HuH-7 (cell line): ENCODE measurements at regions not wholly inside any gene's neighbourhood (a gene's known extent, or its start where the extent isn't known, plus 50 kb on each side); places are given as distances from the start of the nearest gene placed in this dataset.
"Not testable (repeated sequence)": the region's sequence is repeated elsewhere in the genome, so short reads cannot be mapped to it uniquely, and the experiment has no call there.

Source experiments
- DNase-seq: peaks from one replicate; pipeline ENCODE4 v3.0.0; 2011; ENCODE audit warnings: low spot score

DNA sequence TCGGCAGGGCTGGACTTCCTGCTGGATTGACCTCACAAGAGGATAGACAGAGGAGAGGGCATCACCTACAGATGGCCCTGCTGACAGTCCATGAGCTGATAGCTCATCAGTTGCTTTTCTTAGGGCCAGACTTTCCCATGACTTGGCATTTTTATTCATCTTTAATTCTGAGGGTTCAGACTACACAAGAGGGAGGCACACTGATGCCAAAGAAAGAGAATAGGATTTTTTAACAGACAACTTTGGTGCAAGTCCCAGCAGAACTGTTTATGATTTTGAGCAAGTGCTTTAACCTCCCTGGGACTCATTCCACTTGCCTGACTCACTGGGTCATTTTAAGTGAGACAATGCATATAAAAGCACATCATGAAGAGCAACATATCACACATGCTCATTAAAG is 299.2 kb downstream of the INSIG2 start:
- DNase-seq = no peak

DNA sequence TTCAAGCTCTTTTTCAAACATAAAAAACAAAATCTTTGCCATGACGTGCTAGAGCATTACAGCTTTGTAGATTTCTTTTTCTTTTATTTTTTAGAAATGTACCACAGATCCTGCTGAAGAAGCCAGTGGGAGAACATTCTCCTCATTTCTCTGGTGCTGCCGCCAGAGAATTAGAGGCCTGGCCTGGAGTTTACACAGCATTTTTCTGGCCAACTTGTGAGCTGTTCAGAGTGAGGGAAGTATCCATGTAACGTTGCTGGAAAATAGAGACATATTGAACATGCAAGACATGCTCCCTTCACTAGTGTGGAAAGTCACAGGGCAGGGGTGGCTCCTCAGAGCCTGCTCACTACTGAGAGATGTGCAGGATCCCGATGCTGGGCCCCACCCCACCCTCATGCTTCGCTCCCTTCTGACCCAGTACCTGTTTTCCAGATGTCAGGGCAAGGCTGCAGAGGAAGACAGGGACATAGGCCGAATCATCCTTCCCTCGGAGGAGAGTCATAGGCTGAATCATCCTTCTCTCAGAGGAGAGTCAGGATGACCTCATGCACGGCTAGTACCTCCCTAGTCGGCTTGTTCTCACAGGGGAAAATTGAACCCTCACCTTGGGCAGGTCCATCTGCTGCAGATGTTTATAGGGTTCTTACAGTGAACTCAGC is 298.5 kb downstream of the INSIG2 start:
- DNase-seq = no peak

DNA sequence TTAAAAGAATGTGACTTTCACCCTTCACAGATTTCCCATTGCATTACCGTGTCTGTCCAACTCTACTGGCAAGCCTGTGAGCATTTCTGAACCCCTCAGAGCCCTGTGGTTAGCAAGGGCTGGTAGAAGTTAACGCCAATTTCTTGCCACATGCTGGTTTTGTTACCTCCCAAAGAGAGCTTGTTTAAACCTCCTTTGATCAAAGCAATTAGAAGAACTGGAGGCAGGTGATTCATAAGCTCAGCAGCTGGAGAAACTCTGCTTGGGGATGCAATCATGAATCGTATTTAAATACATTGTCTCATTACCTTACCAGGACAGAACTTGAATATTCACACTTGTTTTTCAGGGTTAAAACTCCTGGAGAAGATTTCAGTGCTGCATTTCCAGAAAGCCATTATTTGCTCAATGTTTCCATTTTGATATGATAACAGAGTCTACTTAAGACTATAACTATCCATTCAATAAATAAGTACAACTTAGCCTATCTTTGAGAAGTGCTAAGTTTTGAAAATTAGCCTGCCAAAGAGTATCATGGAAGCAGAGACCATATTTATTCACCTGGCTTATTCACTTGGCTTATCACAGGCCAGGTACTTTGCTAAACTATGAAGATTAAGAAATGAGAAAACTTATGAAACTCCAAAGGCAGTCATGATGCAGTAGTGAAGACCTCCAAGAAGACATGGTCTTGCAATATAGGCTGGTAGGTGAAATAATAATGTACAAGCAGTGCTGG is 292.8 kb downstream of the INSIG2 start:
- DNase-seq = no peak

DNA sequence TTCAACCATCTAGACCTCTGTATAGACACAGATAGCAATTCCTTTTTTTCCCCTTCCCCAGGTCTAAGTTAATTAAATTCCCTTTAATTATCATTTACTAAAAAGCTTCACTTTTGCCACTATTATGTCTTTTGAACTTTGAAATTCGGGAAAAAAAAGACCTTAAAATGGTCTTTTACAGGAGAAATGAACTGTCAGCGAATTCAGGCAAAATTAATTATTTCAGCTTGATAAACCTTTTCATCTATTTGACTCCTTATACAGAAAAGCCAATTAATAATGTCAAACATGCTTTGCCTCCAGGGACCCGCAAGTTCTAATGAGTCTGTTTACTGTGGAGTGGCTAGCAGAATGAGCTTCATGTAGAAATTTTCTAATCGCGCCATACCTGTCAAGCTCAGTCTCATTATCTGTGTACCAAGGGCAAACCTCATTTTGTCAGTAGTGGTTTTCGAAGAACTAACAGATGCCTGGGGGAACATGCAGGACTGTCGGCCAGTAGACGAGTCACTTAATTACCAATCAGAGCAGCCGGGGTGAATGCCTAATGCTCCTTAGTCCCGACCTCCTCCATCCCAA is 287.7 kb downstream of the INSIG2 start:
- DNase-seq = no peak

DNA sequence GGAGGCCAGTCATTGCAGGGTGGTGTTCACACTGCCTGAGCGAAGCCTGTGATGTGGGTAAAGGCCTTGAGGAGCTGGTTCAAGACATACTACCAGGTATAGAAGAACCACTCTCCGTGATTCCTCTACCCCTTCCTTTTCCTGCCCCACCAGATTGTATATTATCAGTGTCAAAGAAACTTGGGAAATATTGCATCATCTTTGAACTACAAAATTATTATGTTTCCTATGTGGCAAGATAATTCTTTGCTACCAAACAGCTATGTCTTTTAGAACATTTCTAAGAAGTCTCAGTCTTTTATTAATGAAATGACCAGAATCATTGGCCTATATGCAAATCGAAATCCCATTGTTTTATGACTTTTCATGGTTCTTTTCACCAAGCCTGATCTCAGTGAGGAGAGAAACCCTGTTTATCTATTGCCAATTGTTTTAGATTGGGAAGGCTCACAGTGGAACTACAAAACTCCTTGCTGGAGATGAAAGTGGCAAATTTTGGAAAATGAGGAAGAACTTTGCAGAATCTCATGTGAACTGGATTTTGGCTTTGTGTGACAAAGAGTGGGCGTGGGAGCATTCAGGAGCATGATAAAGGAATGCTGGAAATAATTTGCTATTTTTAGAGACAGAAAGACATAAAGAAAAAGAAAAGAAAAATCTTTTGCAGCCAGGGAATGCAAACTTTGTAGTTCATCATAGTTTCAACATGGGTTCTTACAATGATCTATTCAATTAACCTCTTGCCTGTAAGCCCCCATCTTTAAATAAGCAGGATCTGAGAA is 286.9 kb downstream of the INSIG2 start:
- no peak for DNase-seq

DNA sequence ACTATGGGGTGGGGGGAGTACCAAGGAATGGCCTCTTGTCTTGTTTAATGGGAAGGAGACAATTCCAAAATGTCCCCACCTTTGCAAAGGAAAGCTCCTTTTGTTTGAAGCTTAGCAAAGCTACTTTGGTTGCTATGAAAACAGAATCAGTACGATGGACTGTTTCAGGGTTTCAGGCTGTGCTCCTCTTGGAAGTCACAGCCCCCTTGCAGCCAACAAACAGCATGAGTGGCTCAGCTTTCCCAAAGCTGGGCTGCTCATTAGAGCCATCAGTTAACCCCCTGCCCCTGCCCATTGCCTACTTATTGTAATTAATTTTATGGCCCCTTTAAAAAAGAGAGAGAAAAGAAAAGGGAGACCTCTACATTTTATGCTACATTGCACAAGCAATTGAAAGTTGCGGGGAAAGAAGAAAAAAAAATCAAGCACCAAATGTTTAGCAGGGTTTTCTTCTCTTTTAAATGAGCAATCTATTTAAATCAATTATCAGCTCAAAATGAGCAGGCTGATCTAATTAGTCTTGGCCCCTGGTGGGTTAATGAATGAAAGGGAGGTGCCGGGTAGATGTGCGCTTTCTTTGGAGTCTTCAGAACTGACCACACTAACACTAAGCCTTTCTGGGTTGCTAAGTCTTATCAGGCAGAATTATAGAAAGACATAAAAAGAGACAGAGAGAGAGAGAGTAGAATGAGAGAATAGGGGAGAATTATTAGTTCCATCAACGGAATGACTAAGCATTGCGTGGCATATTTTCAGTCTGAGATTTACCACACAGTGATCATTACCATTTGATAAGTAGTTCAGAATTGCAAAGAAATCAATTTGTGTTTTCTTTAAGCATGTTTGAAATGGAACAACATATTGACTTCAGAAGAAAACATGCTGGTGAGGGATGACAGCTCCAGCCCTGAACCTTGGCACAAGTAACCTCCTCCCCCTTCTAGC is 284.9 kb downstream of the INSIG2 start:
- no peak for DNase-seq

DNA sequence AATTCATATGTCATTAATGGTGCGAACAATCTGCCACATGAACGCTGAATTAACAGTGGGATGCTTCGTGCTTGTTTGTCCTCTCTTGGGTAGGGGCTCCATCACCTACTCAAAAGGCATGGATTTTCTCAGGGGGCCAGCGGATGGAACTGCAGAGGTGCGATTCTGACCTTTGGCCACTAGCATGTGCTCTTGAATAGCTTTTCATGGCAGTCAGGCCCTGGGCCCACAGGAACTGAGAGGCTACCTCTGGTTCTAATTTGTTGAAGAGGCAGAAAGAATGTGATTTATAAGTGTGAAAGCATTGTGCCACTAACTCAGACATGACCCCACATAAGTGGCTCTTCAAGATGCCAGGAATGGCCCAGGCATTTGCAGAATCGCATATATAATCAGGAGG is 283.2 kb downstream of the INSIG2 start:
- DNase-seq = peak; percentile 26

DNA sequence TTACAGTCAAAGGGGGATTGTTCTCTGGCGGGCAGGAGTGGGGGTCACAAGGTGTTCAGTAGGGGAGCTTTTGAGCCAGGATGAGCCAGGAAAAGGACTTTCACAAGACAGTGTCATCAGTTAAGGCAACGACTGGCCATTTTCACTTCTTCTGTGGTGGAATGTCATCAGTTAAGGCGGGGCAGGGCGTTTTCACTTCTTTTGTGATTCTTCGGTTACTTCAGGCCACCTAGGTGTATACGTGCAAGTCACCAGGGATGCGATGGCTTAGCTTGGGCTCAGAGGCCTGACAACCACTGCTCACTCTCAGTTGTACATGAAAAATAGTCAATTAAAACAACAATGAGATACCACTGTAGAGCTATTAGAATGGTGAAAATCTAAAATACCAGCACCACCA is 281.2 kb downstream of the INSIG2 start:
- DNase-seq = not testable (repeated sequence)

DNA sequence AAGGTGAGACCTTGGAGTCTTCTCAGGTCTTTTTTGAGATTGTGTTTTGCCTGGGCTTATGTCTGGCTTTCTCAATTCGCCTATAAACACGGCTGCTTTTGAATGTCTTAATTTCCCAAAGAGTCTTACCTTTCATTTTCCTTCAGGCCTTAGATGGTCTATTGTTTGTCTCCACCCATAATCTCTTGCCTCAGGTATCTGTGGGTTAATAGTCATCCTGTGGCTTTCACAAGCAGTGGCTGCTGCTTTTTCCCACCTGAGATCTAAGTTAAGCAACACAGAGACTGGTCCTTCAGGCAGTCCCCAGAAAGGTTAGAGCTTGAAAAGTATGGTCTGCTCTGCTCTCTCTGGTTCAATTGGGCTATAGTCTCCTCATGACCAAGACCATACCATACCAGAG is 275.3 kb downstream of the INSIG2 start:
- DNase-seq = no peak

DNA sequence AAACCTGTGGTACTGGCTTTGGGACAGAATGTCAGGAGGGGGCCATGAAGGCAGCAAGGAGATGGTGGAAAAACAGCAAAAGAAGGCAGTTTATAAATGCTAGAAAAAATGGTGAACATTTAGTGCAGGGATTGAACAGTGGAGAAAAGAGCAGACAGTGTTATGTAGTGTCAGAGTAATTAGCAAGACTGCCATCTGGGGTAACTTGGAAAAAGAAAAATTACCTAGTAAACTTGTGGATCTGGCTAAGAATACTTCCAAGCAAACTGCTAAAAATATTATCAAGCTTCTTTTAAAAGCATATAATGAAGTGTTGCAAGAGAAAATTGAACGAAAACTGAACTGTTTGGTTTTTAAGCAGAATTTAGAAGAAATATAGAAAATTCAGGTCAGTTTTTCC is 267.8 kb downstream of the INSIG2 start:
- no peak for DNase-seq

DNA sequence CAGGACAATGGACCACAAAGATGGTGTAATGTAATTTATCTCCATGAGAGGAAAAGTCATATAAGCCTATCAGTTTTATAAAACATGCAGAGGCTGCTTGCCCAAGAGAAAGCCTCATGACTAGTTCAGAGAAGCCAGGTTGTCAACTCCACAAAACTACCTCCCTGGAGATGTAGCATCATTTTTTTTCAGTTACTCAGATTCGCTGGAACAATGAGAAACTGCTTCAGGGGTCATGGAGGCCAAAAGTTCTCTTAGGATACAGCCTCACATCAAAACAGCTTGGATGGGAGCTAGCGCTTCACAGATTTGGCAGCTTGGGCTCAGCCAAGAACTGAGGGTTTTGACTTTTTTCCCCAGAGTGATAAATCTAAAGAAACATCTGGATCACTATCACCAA is 263.5 kb downstream of the INSIG2 start:
- no peak for DNase-seq

DNA sequence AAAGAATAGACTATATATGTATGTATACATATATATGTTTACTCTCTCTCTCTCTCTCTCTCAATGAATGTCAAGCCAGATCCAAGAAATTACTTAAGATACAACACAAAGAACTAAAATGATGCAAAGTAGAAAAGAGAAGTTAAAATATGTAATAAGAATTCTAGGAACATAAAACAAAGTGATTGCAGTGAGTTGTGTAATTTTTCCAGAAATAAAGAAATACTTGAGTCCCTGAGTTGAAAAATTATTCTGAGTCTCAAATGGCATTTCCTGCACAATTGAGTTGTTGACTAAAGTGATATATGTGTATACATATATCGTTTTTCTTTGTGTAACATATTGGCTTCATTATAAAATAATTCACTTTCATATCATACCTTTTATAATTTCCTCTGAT is 262.4 kb downstream of the INSIG2 start:
- DNase-seq = no peak

DNA sequence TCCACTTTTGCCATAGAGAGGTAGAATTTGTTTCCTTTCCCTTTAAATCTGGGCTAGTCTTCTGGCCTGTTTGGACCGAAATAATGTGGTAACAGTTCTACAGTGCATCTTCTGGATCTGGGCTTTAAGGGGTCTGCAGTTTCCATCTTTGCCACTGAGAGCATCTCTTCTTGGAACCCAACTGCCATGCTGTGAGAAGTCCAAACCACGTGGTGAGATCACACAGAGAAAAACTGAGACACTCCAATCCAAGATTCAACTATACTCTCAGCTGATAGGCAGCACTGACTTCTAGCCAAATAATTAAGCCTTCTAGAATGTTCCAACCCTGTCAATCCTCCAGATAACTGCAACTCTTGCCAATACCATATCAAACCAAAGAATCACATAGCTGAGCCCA is 261.1 kb downstream of the INSIG2 start:
- no peak for DNase-seq

DNA sequence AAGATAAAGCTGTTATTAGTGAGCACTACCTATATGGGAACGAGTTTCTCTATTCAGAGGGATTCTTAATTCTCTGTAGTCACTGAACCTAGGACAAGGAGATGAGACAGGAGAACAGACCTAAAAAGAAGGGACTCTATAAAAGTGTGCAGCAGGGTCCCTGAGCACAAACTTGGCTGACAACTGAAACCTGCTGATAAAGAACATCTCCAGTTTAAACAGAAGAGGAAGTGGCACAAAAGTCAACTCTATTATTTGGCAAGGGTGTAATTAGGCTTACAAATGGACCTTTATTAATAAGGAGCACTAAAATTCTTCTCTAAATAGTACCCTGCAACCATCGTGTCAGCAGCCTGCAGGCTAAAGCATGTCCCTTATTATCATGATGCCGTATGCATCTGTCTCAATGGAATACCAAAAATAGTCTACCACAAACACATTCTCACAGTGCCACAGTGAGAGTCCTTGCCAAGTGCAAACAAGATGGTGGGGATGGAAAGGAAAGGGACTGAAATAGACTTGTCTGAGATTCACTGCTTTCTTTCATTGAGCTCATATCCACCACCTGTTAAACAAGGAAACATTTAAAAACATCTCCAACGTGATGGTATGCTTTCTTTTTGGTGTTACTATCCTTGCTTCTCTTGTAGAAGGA is 260.2 kb downstream of the INSIG2 start:
- DNase-seq = no peak

DNA sequence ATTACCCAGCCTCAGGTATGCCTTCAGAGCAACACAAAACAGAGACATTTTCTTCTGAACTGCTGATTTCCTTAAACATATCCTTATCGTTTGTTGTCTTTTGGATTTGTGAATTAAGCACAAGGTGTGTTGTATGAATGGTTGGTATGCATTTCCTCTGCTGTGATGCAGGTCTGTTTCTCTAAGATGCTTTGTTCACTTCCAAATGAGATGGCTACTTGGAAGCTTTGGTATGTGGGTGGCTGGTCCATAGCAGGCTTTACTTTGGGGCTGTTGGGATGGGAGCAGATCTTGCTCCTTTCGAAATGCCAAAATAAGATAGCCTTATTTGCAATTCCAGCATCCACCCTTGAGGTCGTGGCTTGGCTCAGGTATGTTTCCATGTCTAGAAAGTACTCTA is 257.2 kb downstream of the INSIG2 start:
- DNase-seq = no peak

DNA sequence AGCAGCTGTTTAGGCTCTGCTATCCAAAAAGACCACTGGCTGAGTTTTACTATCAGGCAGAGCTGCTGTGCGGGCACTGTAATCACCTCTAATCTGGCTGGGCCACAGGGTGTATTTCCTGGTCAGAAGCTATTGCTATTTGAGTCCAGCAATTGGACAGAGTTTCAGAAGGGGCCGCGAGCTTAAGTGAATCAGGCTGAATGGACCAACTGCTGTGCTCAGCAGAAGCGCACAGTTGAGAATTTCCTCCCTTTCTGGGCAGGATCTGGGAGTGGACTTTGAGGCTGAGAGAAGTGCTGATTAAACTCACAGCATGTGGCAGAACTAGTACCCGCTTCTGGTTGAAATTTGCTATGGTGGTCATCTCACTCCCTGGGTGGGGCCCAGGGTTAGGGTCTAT is 251.8 kb downstream of the INSIG2 start:
- DNase-seq = no peak

DNA sequence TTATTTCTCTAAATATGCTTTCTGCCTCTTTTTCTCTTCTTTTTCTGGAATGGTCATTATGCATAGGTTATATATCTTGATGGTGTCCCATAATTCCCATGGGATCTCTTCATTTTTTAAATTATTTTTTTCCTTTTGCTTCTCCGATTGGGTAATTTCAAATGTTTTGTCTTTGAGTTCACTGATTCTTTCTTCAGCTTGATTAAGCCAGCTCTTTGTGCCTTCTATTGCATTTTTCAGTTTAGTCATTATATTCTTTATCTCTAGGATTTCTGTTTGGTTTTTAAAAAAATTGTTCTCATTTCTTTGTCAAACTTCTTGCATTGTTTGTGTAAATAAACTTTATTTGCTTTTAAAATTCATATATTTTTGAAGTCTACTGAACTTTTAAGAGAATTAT is 251.1 kb downstream of the INSIG2 start:
- no peak for DNase-seq

DNA sequence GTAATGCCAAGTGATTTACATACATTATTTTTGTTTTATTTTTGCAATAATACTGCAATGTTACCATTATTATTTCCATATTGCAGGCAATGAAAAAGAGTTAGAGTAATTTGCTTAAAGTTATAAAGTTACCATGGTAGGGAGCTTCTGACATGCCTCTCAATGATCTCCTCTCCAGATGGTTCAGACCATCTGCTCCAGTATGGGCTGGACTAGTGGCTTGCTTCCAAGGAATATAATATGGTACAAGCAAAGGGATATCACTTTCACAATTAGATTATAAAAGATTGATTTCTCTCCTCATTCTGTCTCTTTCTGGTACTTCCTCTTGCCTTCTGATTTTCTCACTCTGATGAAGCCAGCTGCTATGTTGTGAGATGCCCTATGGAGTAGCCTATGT is 245.4 kb downstream of the INSIG2 start:
- DNase-seq = no peak

DNA sequence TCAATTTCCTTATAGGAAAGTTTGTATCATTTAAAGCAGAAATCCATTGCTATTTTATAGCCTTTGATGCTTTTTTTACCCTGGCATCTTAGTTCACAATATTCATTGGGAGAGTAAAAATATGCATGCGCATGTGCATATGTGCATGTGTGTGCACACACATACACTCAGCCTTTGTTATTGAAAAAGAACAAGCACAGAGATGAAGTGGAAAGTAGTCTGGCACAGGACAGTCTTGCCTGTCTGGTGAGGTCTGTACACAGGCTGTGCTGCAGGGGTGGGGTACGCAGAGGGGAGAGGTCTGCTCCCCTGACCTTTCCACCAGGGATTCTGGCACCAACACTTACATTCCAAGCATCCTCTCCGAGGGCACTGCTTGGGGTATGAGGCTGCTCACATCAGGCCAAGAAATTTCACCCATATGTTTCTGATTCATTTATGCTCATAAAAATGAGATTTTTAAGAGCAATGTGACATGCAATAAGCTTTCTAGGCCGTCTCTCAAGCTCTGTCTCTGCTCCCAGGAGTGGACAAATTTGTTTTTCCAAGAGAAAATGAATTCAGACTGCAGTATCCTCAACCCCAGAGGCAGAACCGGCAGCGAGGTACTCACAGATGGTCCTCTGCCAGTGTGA is 237.2 kb downstream of the INSIG2 start:
- DNase-seq = no peak

DNA sequence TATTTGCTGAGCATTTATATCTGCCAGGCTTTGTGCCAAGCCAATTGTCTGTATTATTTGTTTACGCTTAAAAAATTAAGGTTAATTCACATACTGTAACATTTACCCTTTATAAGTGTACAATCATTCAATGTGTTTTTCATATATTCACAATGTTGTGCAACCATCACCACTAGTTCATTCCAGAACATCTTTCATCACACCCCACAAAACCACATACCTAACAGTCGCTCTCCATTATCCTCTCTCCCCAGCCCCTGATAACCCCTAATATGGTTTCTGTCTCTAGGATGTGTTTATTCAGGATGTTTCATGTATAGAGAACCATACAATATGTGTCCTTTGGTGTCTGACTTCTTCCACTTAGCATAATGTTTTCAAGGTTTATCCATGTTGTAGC is 234.1 kb downstream of the INSIG2 start:
- no peak for DNase-seq
